ENCODE measurements at regions not wholly inside any gene's neighbourhood (a gene's known extent, or its start where the extent isn't known, plus 50 kb on each side); places are given as distances from the start of the nearest gene placed in this dataset.

GRCh38 chr2:14270036-14270582 is 362.4 kb upstream of the LRATD1 start:
- no peak overlapping the region for H3K27ac ChIP-seq
- intact Hi-C loops (cut with DNase I) = no loop called here
- H3K36me3 ChIP-seq = no peaks in the 10 kb centered on the region
- DNase-seq (no peak), ATAC-seq (no peak)
- TF ChIP-seq CTCF (IDR thresholded peaks at IDR 0.05) = no peak
- H3K9me3 ChIP-seq = no peaks in the 10 kb centered on the region
- no peaks in the 10 kb centered on the region for H3K4me1 ChIP-seq
- H3K27me3 ChIP-seq (ENCODE audit: low read depth) = no peaks in the 10 kb centered on the region
- H3K4me3 ChIP-seq = no peak overlapping the region

DNA sequence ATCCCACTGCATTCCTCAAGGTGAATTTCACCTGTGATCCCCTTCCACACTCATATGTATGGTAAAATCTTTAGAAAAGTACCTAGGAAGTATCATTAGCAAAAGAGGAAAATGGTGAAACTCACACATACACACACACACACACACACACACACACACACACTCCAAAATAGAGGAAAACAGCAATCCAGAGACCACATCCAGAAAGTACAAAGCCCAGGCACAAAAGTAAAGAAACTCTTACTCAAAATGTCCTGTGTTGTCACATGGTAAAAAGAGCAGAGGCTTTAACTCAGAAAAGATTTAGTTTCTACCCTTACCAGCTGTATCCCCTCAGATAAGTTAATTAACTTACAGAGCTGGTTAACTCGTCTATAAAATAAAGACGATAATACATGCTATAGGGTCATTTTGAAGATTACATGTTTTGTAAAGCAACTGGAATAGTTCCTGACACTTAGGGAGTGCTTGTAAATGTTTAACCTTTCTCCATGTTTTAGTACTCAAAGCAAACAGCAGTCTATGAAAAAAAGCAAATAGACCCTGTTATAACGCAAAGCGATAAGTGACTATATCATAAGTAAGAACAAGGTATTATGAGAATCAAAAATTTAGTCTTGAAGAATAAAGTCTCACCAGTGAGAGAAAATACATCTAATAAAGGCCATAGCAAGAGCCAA is 360.0 kb upstream of the LRATD1 start:
- no peak overlapping the region for H3K27ac ChIP-seq
- H3K27me3 ChIP-seq (ENCODE audit: low read depth) = no peaks in the 10 kb centered on the region
- H3K36me3 ChIP-seq = no peaks in the 10 kb centered on the region
- no peaks in the 10 kb centered on the region for H3K9me3 ChIP-seq
- intact Hi-C loops (cut with DNase I) = no loop called here
- TF ChIP-seq CTCF (IDR thresholded peaks at IDR 0.05) = no peak
- no peaks in the 10 kb centered on the region for H3K4me1 ChIP-seq
- H3K4me3 ChIP-seq = no peak overlapping the region
- no peak for ATAC-seq
- DNase-seq = no peak

GRCh38 chr2:14273650-14274049 is 358.9 kb upstream of the LRATD1 start:
- no peaks in the 10 kb centered on the region for H3K9me3 ChIP-seq
- H3K27me3 ChIP-seq (ENCODE audit: low read depth) = no peaks in the 10 kb centered on the region
- no peak overlapping the region for H3K27ac ChIP-seq
- no peak for ATAC-seq
- TF ChIP-seq CTCF (IDR thresholded peaks at IDR 0.05) = no peak
- H3K4me1 ChIP-seq = no peaks in the 10 kb centered on the region
- intact Hi-C loops (cut with DNase I) = no loop called here
- DNase-seq = no peak
- no peaks in the 10 kb centered on the region for H3K36me3 ChIP-seq
- no peak overlapping the region for H3K4me3 ChIP-seq

- no peaks in the 10 kb centered on the region for H3K4me1 ChIP-seq
- no peaks in the 10 kb centered on the region for H3K9me3 ChIP-seq
- no peak for TF ChIP-seq CTCF (IDR thresholded peaks at IDR 0.05)
- H3K27ac ChIP-seq = no peak overlapping the region
- no peaks in the 10 kb centered on the region for H3K36me3 ChIP-seq
- DNase-seq (no peak), ATAC-seq (no peak)
- no peak overlapping the region for H3K4me3 ChIP-seq
- intact Hi-C loops (cut with DNase I) = no loop called here
- no peaks in the 10 kb centered on the region for H3K27me3 ChIP-seq (ENCODE audit: low read depth)
Observed at GRCh38 chr2:14284244-14284643, 348.3 kb upstream of the LRATD1 start.

- DNase-seq (no peak), ATAC-seq (no peak)
- intact Hi-C loops (cut with DNase I) = no loop called here
- Histone ChIP-seq H3K9me3 (no peaks in the 10 kb centered on the region), H3K27me3 (ENCODE audit: low read depth) (no peaks in the 10 kb centered on the region), H3K4me1 (no peaks in the 10 kb centered on the region), H3K36me3 (no peaks in the 10 kb centered on the region), H3K27ac (no peak overlapping the region), H3K4me3 (no peak overlapping the region)
- no peak for TF ChIP-seq CTCF (IDR thresholded peaks at IDR 0.05)
Observed at GRCh38 chr2:14285812-14286211, 346.7 kb upstream of the LRATD1 start.

Data from lower lobe of right lung (tissue), 2 donors.